Activated T-cell treated with anti-CD3 and anti-CD28 coated beads for 48 hours (primary cell): ENCODE measurements at regions not wholly inside any gene's neighbourhood (a gene's known extent, or its start where the extent isn't known, plus 50 kb on each side); places are given as distances from the start of the nearest gene placed in this dataset.
"Not testable (repeated sequence)": the region's sequence is repeated elsewhere in the genome, so short reads cannot be mapped to it uniquely, and the experiment has no call there.

ENCODE experiments used
- DNase-seq: peaks from one replicate; pipeline ENCODE4 v3.0.0-alpha.2; 2020; ENCODE audit warnings: low read depth

- no peak for DNase-seq
Measured at GRCh38 chr1:91605566-91605965, 104.9 kb downstream of the CDC7 start.

GRCh38 chr1:91606546-91607078 lies 106.0 kb downstream of the CDC7 start:
- no peak for DNase-seq

- not testable (repeated sequence) for DNase-seq
Measured at GRCh38 chr1:91607686-91608085, 107.0 kb downstream of the CDC7 start.

- no peak for DNase-seq
Measured at GRCh38 chr1:91608876-91609275, 108.2 kb downstream of the CDC7 start.

GRCh38 chr1:91609551-91609950 lies 108.9 kb downstream of the CDC7 start:
- DNase-seq = no peak

GRCh38 chr1:91610102-91610501 lies 109.5 kb downstream of the CDC7 start:
- no peak for DNase-seq

- no peak for DNase-seq
Measured at GRCh38 chr1:91610789-91611188, 110.1 kb downstream of the CDC7 start.

GRCh38 chr1:91611483-91611917 lies 110.8 kb downstream of the CDC7 start:
- no peak for DNase-seq

GRCh38 chr1:91613595-91613994 lies 112.9 kb downstream of the CDC7 start:
- DNase-seq = no peak

GRCh38 chr1:91616712-91617111 lies 116.1 kb downstream of the CDC7 start:
- DNase-seq = no peak

GRCh38 chr1:91617285-91617765 lies 116.7 kb downstream of the CDC7 start:
- DNase-seq = no peak

GRCh38 chr1:91619881-91620280 lies 119.2 kb downstream of the CDC7 start:
- DNase-seq = no peak

GRCh38 chr1:91621360-91621759 lies 120.7 kb downstream of the CDC7 start:
- no peak for DNase-seq

- no peak for DNase-seq
Measured at GRCh38 chr1:91621907-91622306, 121.3 kb downstream of the CDC7 start.

GRCh38 chr1:91622616-91623015 lies 122.0 kb downstream of the CDC7 start:
- no peak for DNase-seq

- DNase-seq = no peak
Measured at GRCh38 chr1:91623020-91623419, 122.4 kb downstream of the CDC7 start.

GRCh38 chr1:91624331-91624730 lies 123.7 kb downstream of the CDC7 start:
- no peak for DNase-seq
